Large intestine (tissue), 3 donors: ENCODE measurements at regions not wholly inside any gene's neighbourhood (a gene's known extent, or its start where the extent isn't known, plus 50 kb on each side); places are given as distances from the start of the nearest gene placed in this dataset.
"Not testable (repeated sequence)": the region's sequence is repeated elsewhere in the genome, so short reads cannot be mapped to it uniquely, and the experiment has no call there.

Source experiments
- DNase-seq, 2 donors: peaks; one replicate each; pipeline versions ENCODE4 v3.0.0 to v3.0.0-alpha.2; 2013
- H3K27ac ChIP-seq: one replicate; pipeline ENCODE4 v1.5.1; 2013; ENCODE audit warnings: low read length
- H3K27me3 ChIP-seq: 2 replicates; pipeline ENCODE4 v1.6.1; 2013; ENCODE audit warnings: low read length; ENCODE audit not compliant: control insufficient read depth, insufficient read depth
- H3K36me3 ChIP-seq: 2 replicates; pipeline ENCODE4 v1.6.1; 2013; ENCODE audit warnings: low read length; ENCODE audit not compliant: control insufficient read depth, insufficient read depth
- H3K4me1 ChIP-seq: one replicate; pipeline ENCODE4 v1.6.1; 2013; ENCODE audit warnings: low read length; ENCODE audit not compliant: control insufficient read depth, insufficient read depth
- H3K4me3 ChIP-seq: one replicate; pipeline ENCODE4 v1.5.1; 2013; ENCODE audit warnings: low read length
- H3K9me3 ChIP-seq: one replicate; pipeline ENCODE4 v1.6.1; 2013; ENCODE audit warnings: mild to moderate bottlenecking, low read depth, low read length, moderate library complexity; ENCODE audit not compliant: control insufficient read depth
- WGBS: methylation state at CpG from one replicate; pipeline ENCODE4 v1.1.5; 2013; ENCODE audit warnings: low lambda C conversion rate; ENCODE audit not compliant: insufficient coverage; 5-methylcytosine and 5-hydroxymethylcytosine counted together

GRCh38 chr9:84526211-84526610 is 143.3 kb upstream of the NTRK2 start:
- no CpG with 5 or more reads among the region's 26 CpGs for WGBS
- not testable (repeated sequence) for H3K4me3 ChIP-seq, H3K9me3 ChIP-seq, H3K27ac ChIP-seq, H3K4me1 ChIP-seq, H3K36me3 ChIP-seq, H3K27me3 ChIP-seq, DNase-seq

DNA sequence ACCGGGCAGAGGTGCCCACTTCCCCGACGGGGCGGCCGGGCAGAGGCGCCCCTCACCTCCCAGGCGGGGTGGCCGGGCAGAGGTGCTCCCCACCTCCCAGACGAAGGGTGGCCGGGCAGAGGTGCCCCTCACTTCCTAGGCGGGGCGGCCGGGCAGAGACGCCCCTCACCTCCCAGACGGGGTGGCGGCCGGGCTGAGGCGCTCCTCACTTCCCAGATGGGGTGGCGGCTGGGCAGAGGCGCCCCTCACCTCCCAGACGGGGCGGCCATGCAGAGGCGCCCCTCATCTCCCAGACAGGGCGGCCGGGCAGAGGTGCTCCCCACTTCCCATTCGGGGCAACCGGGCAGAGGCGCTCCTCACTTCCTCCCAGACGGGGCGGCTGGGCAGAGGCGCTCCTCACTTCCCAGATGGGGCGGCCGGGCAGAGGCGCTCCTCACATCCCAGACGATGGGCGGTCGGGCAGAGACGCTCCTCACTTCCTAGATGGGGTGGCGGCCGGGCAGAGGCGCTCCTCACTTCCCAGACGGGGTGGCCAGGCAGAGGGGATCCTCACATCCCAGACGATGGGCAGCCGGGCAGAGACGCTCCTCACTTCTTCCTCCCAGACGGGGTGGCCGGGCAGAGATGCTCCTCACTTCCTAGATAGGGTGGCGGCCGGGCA is 142.3 kb upstream of the NTRK2 start:
- WGBS = no CpG with 5 or more reads among the region's 49 CpGs
- not testable (repeated sequence) for H3K4me1 ChIP-seq, H3K36me3 ChIP-seq, H3K27me3 ChIP-seq, H3K9me3 ChIP-seq, DNase-seq, H3K27ac ChIP-seq, H3K4me3 ChIP-seq

DNA sequence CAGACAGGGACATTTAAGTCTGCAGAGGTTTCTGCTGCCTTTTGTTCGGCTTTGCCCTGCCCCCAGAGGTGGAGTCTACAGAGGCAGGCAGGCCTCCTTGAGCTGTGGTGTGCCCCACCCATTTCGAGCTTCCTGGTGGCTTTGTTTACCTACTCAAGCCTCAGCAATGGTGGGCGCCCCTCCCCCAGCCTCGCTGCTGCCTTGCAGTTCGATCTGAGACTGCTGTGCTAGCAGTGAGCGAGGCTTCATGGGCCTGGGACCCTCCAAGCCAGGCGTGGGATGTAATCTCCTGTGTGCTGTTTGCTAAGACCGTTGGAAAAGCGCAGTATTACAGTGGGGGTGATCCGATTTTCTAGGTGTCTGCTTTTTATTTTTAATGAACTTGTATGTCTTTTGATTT is 133.6 kb upstream of the NTRK2 start:
- WGBS = no CpG with 5 or more reads among the region's 10 CpGs
- H3K4me3 ChIP-seq, DNase-seq, H3K27ac ChIP-seq, H3K27me3 ChIP-seq, H3K4me1 ChIP-seq, H3K9me3 ChIP-seq, H3K36me3 ChIP-seq: not testable (repeated sequence)

- DNase-seq = no peak
- no peaks in the 10 kb centered on the region for H3K36me3 ChIP-seq
Observed at GRCh38 chr9:84538879-84539278, 130.7 kb upstream of the NTRK2 start.

DNA sequence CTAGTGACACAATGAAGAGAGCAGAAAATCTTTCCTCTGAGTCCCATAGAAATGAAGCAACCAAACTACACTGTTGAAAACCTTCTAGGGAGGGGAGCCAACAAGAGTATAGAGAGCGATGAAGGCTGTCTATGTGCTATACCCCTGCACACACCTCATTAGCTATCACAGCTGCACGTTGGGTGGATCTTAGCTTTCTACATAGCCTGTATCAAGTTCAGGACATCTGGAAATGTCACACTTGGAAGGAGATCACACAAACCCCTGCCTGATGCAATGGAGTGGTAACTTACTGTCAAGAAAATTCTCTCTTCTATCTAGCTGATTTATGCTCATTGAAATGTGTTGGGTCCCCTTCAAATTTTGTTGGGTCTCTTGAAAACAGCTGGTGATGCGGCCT is 127.0 kb upstream of the NTRK2 start:
- DNase-seq = no peak
- Histone ChIP-seq H3K4me1 (no peaks in the 10 kb centered on the region), H3K27ac (no peak overlapping the region), H3K4me3 (no peak overlapping the region), H3K9me3 (no peaks in the 10 kb centered on the region), H3K27me3 (no peaks in the 10 kb centered on the region), H3K36me3 (no peaks in the 10 kb centered on the region)
- WGBS = no CpG with 5 or more reads among the region's 3 CpGs

More at GRCh38 chr9:84538879-84539278, 130.7 kb upstream of the NTRK2 start:
- Histone ChIP-seq H3K9me3 (no peaks in the 10 kb centered on the region), H3K27ac (no peak overlapping the region), H3K4me3 (no peak overlapping the region), H3K4me1 (no peaks in the 10 kb centered on the region), H3K27me3 (no peaks in the 10 kb centered on the region)
- no CpG with 5 or more reads among the region's 1 CpG for WGBS

GRCh38 chr9:84554069-84554664 is 115.4 kb upstream of the NTRK2 start:
- Histone ChIP-seq H3K27ac (no peak overlapping the region), H3K4me1 (no peaks in the 10 kb centered on the region), H3K4me3 (no peak overlapping the region), H3K27me3 (no peaks in the 10 kb centered on the region), H3K9me3 (no peaks in the 10 kb centered on the region), H3K36me3 (no peaks in the 10 kb centered on the region)
- WGBS = 56% methylated on average over 1 of the region's 1 CpG
- DNase-seq = no peak

DNA sequence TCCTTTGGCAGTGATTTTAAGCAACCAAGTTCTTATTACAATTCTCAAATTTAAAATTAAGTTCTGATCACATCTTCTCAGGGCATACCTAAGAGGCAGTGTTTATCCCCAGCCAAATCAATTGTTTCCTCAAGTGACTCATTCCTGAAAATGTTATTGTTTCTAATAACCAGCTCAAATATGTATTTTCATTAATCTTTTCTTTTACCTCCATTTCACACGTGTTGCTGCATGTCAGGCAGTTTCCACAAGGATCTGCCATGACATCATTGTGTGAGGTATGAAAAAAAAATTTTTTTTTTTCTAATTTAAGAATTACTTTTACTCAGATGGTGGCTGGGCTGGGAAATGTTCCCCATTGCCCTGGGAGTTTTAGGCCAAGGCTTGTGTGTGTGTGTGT is 113.0 kb upstream of the NTRK2 start:
- Histone ChIP-seq H3K4me1 (no peaks in the 10 kb centered on the region), H3K36me3 (no peaks in the 10 kb centered on the region), H3K27me3 (no peaks in the 10 kb centered on the region), H3K27ac (no peak overlapping the region), H3K4me3 (no peak overlapping the region), H3K9me3 (no peaks in the 10 kb centered on the region)
- no CpG with 5 or more reads among the region's 1 CpG for WGBS
- DNase-seq = no peak

DNA sequence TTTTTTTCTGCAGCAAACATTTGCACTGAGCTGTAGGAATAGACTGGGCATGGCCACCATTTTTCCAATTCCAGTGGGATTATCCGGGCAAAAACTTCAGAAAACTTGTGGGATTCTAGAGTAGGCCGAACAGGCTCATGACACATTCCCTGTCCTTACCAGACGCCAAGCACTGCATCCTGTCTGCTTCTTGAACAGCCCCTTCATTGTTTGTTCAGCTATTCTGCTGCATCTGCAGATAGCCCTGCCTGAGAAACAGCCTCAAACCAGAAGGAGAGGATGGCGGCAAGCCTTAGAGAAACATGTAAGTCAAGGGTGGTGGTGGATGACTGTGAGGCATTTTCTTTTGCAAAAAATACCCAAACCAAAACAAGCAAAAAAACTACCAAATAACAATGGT is 111.8 kb upstream of the NTRK2 start:
- H3K4me3 ChIP-seq = no peak overlapping the region
- 100% methylated on average over 1 of the region's 4 CpGs for WGBS

GRCh38 chr9:84563691-84564090 is 105.8 kb upstream of the NTRK2 start:
- Histone ChIP-seq H3K27ac (no peak overlapping the region), H3K27me3 (no peaks in the 10 kb centered on the region), H3K4me3 (no peak overlapping the region), H3K36me3 (no peaks in the 10 kb centered on the region), H3K9me3 (no peaks in the 10 kb centered on the region), H3K4me1 (no peaks in the 10 kb centered on the region)
- DNase-seq = no peak

More for the DNA sequence above, 111.8 kb upstream of the NTRK2 start:
- H3K36me3 ChIP-seq = no peaks in the 10 kb centered on the region
- no peaks in the 10 kb centered on the region for H3K9me3 ChIP-seq
- DNase-seq = no peak
- H3K27ac ChIP-seq = no peak overlapping the region
- no peaks in the 10 kb centered on the region for H3K27me3 ChIP-seq
- H3K4me1 ChIP-seq = no peaks in the 10 kb centered on the region

- H3K27ac ChIP-seq = no peak overlapping the region
- no peaks in the 10 kb centered on the region for H3K36me3 ChIP-seq
- WGBS = no CpG with 5 or more reads among the region's 1 CpG
- H3K27me3 ChIP-seq = no peaks in the 10 kb centered on the region
- H3K9me3 ChIP-seq = no peaks in the 10 kb centered on the region
- H3K4me1 ChIP-seq = no peaks in the 10 kb centered on the region
- H3K4me3 ChIP-seq = no peak overlapping the region
- DNase-seq = no peak
Observed at GRCh38 chr9:84567805-84568204, 101.7 kb upstream of the NTRK2 start.

DNA sequence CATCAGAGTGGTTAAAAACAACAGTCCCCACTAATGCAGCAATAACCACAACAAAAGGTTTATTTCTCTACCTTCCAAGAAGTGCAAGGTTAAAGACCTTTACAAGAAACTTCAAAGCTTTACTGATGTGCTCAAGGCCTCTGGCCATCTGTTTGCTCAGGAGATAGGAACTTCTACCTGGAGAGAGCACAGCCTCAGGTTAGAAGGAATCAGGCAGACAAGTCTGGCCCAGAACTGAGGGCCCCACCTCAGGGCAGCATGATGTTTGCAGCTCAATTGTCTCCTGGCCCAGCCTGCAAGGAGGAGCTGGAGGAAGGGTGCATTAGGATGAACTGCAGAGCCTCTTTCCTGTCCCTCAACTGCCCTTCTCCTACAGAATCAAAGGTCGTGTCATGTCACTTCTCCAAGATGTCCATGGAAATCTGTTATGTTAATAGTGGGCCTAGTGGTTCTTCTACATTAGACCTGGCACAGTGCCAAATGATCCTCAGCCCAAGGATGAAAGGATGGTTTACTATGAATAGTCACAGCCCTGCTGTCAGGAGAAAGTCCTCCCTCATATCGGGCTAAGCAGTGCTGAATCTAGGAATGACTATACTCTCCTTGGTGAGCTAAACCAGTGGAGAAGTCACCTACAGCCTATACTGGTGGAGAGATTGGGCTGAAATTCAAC is 98.9 kb upstream of the NTRK2 start:
- H3K4me3 ChIP-seq = no peak overlapping the region
- no peaks in the 10 kb centered on the region for H3K4me1 ChIP-seq
- H3K27me3 ChIP-seq = no peaks in the 10 kb centered on the region
- H3K27ac ChIP-seq = no peak overlapping the region
- WGBS = no CpG with 5 or more reads among the region's 2 CpGs
- H3K36me3 ChIP-seq = no peaks in the 10 kb centered on the region
- H3K9me3 ChIP-seq = no peaks in the 10 kb centered on the region
- no peak for DNase-seq
